Fibroblast of skin of scalp (primary cell): ENCODE measurements at regions not wholly inside any gene's neighbourhood (a gene's known extent, or its start where the extent isn't known, plus 50 kb on each side); places are given as distances from the start of the nearest gene placed in this dataset.

Experiments
- DNase-seq: peaks from one replicate; pipeline ENCODE4 v3.0.0-alpha.2; 2013

DNA sequence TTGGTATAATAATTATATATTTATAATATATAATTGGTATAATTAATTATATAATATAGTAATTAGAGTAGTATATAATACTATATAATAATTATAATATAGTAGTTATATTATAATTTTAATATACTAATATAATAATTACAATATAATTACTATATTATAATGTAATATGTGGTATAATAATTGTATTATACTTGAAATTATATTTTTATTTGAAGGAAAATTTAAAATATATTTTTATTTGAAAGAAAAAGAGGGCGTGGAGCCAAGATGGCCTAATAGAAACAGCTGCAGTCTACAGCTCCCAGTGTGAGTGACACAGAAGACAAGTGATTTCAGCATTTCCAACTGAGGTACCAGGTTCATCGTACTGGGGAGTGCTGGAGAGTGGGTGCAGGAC is 365.9 kb downstream of the MMUT start:
- no peak for DNase-seq

DNA sequence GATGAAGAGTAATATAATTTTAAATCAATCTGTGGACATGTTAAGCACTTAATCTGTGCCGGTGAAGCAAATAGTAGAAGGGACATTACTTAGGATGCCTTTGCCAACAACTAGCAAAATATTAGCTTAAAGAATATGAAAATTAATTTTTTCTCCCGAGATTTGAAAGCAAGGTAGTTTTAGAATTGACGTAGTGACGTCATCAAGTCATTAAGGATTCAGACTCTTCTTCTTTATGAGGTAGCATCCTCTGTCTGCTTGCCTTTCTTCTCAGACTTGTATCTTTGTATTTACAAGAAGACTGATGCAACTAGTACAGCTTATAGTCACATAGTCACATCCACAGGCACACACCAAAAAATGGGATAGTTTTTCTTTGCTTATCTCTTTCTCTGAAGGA is 374.4 kb downstream of the MMUT start:
- DNase-seq = no peak

DNA sequence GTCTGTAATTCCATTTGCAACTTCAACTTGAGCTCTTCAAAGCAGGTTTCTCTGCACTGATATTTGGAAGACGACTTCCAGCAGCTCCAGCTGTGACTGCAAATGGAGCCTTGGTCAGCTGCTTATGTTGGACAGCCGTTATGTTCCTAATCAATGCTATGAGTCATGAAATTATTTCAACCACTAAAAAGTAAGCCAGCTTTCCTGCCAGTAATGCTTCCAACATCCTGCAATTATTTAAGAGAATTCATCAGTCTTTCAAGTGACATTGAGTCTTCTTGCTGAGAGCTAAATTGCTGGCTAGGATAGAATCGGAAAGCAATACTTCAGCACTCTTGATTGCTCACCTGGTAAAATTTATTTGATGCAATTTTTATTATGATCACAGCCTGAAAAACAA is 375.7 kb downstream of the MMUT start:
- no peak for DNase-seq

DNA sequence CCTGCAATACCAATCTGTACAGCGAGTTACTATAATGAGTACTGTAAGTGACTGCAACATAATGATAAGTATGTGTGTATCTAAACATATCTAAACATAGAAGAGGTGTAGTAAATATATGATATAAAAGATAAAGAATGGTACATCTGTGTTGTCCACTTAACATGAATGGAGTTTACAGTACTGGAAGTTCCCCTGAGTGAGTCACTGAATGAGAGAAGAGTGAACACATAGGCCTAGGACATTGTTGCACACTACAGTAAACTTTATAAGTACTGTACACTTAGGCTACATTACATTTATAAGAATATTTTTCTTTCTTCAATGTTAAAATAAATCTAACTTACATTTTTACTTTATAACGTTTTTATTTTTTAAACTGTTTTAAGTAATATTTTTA is 380.4 kb downstream of the MMUT start:
- no peak for DNase-seq

DNA sequence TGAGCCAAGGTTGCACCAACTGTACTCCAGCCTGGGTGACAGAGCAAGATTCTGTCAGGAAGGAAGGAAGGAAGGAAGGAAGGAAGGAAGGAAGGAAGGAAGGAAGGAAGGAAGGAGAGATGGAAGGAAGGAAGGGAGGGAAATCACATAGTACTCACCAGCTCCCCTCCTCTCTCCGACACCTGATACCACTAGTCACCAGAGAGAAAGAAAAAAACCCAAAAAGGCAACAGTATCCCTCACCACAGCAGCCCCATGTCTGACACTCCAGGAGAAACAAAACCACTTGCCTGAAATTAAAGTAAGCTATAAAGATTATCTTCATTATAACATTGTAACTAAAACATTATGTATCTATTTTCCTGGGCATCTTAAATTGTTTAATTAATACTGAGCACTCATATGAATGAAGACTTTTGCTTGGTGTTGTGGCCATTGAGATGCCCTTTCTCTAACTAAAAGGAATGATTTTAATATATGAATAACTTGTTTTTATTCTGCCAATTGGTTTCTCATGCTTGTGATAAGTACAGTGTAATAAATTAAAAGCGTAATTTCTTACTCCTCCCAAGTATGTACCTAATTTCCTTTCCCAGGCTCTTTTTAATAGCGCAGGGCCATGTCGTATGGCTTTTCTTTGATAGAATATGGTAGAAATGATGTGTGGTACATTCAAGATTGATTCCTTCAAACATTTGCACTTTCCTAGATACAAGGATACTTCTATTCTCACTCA is 390.0 kb downstream of the MMUT start:
- DNase-seq = no peak

DNA sequence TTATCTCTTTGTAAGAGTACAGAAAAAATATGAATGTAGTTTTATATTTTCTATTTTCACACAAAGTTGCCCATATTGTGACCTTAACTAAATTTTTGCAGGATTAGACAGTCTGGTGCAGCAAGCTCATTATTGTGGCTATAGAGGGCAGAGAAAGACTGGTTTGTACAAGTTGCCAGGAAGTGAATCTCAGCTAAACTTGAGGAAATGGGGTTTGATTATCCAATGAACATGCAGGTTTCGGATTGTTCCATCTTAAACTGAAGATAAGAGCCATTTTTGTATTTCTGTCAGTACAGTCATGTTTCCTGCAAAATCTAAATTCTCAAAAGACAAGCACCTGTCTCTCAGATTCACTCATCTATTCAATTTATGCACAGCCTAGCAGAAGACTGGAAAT is 390.9 kb downstream of the MMUT start:
- DNase-seq = no peak

DNA sequence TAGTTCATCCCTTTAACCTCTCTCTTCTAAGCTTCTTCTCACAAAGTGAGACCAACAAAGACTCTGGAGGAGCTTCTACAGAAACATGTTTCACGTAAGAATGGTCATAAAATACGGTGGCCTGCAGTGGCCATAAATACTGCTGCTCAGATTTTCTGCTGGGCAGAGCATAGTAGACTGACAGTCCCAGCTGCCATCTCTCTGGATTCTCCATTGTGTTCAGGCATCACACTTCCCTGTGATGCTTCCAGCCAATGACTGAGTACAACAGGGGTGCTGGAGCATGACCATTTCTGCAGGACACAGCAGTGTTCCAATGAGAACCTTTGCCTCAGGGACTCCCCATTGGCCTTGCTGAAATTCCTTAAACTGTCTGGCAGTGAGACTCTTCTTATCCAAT is 392.6 kb downstream of the MMUT start:
- no peak for DNase-seq

DNA sequence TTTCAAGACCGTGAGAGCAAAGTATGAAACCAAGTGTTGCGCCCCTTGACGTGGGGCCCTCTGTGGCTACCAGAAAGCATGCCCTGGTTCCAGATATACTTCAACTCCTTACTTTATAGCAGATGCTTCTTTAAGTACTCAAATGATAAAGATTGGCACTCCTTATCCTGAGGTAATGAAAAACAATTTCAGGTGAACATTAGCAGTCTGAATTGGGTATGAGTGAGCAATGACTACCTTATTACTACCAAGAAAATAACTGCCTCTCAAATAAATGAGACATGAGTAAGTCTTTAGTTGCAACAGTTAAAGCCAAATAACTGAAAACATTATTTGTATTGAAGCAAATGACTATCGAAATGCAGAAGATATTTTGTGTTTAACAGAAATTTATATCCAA is 408.7 kb downstream of the MMUT start:
- DNase-seq = no peak

DNA sequence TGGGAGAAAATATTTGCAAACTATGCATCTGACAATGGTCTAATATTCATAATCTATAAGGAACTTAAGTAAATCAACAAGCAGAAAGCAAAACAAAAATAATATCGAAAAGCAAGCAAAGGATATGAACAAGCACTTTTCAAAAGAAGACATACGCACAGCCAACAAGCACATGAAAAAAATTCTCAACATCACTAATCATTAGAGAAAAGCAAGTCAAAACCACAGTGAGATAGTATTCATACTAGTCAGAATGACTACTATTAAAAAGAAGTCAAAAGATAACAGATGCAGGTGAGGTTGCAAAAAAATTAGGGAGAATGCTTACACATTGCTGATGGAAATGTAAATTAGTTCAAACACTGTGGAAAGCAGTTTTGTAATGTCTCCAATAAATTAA is 410.2 kb downstream of the MMUT start:
- no peak for DNase-seq

DNA sequence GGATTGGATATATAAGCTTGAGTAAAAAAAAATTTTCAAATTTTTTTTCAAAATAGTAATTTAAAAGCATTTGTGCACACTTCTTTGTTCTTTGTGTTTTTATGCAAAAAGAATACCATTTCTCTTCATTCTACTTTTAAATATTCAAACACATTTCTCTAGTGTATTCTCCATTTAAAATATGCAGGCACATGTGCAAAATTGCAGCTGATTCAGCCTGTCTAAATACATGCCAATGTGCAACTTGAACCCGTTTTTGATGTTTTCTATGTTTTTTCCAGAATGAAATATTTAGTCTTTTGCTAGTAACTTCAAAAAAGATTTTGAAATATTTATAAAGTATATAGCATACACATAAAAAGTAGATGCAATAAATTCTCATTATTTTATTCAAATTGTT is 411.8 kb downstream of the MMUT start:
- DNase-seq = no peak

DNA sequence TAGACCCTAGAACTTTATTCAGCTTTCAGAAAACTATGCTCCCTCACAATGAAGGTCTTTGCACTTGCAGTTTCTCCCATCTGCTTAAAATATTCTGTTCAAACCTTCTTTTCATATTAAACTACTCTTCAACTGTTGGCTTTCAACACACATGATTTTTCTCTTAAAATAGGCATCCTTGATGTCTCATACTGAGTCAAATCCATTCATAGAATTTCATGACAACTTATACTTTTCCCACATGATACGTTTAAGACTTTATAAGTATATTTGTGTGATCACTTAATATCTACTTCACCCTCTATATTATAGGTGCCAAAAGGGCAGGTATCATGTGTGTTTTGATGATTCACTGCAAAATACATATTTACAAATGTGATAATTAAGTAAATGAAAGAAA is 412.5 kb downstream of the MMUT start:
- no peak for DNase-seq

DNA sequence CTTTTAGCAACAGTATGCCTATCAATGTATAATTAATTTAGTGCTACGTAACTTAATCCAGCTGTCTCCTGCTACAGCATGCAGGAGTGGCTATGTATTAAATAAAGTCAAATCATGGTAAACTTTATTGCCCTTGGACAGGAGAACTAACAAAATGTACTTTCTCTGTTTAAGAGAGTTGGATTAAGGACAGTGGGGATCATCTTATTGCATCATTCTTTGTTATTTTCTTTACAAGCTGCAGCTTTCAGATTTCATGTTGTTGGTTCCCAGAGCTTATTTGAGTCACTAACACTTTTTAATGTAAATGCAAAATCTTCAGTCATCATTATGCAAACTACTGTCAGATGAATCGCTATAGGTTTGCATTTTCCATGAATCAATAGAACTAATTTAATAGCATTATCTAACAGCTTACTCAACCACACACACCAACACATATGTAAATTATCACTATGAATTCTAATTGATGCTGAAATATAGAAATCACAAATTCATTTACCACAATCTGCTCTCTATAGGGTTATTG is 424.7 kb downstream of the MMUT start:
- no peak for DNase-seq

DNA sequence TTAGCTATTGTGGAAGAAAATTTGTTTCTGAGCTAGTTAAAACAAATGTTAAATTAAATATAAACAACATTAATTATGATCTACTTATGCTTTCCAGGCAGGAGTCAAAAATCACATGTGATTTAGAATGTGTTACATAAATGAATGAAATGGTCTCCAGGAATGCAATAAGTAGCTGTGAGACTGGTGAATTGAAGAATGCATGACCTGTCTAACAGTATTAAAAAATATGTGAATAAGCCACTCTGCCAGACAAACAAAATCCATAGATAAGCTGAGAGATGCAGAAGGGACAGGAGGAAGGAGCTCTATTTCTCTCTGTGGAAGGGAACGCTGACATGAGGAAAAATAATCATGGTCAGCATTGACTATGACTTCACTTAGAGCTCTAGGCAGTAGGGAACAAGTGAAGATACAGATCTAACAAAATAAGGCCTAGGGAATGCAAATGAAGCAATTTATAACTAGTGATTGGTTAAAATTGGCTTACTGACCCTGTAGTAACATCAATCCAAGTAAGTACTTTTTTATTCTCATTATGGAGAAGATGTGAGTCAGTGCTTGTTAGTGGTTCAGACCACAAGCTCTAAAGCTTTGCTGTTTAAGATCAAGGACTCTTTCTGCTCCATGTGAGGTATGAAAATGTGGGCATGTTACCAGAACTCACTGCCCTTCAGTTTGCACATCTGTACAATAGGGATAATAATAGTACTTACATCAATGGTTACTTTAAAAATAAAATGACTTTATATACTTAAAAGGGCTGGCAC is 432.6 kb downstream of the MMUT start:
- DNase-seq = no peak

DNA sequence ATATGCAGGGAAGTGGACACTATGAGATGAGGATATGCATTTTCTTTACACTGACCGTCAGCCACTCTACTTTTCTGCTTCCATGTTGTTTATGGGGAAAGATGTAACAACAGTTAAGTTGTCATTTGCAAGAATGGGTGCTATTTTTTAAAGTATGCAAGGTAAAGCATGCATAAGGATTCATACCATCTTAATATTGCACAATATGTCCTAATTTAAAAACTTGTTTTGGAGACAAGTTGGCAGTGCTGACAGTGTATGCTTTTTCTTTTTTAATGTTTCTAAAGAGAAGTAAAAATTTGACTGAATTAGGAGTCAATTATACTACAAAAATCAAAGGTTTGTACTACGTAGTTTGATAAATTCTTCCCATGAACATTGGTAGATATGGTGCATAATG is 435.4 kb downstream of the MMUT start:
- no peak for DNase-seq

DNA sequence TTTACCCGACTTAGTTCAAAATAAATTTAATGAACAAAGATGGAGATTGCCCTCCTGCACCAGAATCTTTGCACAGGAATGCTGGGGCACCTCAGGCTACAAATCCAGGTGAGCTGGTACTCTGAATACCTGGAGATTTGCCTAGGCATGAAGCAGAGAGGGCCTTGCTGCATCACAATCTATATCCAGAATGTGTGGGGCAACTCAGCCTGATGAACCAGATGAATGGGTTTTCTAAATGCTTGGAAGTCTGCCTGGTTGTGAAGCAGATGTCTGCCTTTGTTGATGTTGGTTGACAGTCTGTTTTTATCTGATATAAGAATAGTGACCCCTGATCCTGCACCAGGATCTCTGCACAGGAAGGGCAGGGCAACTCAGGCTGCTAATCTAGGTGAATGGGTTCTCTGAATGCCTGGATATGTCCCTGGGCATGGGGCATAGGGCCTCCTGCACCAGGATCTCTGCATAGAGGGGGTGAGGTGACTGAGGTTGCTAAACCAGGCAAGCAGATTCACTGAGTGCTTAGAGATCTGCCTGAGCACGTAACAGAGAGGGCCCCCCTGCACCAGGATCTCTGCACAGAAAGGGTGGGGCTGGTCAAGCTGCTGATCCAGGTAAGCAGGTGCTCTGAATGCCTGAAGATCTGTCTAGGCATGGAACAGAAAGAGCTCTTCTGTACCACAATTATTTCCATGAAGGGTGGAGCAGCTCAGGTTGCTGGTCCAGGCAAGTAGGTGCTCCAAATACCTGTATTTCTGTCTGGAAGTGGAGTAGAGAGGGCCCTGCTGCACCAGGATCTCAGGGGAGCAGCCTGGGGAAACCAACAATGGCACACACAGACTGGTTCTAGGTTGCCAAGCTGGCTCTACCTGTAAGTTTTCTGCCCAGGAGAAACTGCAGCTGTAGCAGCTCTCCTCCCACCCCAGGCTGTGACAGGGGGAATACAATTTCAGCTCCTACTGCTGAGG is 437.5 kb downstream of the MMUT start:
- DNase-seq = no peak

DNA sequence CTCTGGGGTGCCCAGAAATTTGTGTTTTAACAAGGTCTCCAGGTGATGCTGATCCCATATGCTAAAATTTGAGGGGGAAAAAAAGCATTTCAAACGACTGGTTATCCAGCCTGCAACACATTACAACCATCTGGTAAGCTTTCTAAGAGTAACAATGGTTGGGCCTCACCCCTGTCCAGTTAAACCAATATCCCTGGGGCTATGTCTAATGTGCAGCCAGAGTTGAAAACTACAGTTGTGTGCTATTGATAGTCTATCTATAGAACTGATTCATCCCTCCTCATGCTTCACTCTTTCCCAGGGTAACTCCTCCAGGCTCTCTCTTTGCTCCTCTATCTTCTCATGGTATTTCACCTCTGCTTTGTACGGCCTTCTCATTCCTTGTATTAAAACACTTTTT is 458.3 kb downstream of the MMUT start:
- no peak for DNase-seq

DNA sequence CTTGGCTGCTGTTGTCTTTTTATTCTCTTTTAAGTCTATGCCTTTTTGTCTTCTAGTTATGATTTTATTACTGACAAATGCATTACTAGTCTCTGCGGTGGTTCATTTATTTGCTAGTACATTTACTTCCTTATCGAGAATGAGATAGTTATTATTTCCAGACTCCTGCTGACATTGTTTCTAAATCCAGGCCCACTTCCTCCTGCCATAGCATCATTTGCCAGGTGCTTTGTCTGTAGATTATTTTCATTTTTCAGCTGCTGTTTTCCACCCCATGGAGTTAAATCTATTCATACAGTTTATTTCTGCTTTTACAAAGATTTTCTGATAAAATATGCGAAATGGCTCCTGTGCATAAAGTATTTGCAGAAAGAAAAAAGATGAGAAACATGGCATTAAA is 459.7 kb downstream of the MMUT start:
- no peak for DNase-seq

DNA sequence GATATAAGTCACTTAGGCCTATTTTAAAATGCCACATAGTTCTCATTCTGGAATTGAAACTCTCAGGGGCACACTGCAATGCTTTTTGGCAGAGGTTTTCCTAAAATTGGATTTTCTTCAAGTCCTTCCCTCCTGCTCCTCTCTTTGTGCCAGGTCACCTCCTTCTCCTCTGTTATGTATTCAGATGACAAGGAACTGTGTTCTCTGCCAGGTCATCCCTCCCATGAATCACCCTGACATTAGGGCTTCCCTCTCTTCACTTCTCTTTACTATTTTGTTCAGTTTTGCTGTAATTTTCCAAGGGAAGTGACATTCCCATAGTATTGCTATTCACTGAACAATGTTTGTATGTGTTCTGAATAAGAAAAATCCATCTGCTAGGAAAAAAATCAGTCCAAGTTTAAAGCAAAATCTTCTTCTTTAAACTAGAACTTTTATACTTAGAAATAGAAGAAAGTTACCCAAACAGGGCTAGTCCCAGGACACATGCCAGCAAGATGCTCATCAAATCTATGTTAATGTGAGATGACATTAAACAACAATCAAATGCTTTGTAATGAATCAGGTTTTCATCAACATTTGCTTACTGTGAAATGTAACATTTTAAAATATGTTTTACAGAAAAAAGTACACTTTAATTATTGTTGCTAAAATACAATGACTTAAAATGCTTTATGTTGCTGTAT is 461.1 kb downstream of the MMUT start:
- DNase-seq = no peak

DNA sequence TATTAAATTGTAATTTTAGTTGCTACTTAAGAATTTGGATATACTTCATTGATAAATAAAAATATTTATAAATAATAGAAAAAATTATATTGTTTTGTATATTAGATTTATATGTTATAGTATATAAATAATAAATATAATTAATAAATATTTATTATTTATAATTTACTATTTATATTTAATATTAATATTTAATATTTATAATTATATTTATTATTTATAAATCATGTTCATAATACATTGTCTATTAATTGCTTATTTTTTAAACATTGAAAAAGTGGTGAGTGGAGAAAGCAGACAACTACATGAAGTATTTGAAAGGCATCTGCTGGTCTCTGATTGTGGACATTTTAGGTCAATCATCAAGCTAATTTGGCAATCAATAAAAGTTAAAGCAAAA is 464.5 kb downstream of the MMUT start:
- no peak for DNase-seq

DNA sequence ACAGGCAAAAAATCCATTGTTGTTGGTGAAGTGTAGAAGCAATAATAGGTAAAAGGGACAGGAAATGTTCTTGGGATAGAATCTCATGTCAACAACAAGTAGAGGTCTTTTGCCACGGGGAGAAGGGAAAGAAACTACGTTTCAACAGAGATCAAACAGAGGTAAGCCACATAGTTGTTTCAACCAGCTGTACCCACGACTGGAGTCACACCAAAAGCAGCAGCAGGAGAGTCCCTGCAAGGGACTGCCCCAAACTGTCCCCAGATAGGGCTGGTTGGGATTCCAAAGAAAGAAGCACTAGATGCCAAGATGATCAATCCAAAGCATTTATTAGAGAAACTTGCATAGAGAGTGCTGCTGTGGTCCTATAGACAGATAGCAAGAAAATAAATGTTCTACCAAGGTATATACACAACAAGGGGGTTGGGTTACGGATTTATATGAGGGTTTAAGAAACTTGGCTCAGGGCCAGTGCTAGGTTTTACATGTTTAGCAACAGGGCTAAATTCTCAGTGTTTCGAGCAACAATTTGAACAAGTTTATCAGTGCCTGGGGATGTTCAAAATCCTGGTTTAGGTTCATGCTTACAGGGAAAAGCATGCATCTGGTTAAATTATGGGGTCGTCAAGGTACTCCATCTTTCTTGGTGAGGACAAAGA is 466.5 kb downstream of the MMUT start:
- no peak for DNase-seq

DNA sequence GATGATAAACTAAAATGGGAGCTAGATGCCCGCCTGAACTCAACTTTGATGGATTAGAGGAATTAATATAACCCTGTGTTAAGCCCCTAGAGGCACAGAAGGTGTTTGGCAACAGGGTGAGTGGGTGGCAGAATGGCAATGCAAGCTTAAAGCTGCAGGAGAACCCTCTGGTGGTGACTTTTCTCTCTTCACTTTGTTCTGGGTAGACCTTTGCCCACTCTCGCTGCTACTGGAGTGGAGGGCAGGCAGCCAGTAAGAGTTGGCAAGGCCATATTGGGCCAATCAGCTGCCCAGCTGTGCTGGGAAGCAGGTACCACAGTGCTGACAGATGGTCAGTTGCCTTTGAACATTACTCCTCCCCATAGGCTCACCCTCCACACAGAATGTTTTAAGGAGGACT is 468.2 kb downstream of the MMUT start:
- no peak for DNase-seq

DNA sequence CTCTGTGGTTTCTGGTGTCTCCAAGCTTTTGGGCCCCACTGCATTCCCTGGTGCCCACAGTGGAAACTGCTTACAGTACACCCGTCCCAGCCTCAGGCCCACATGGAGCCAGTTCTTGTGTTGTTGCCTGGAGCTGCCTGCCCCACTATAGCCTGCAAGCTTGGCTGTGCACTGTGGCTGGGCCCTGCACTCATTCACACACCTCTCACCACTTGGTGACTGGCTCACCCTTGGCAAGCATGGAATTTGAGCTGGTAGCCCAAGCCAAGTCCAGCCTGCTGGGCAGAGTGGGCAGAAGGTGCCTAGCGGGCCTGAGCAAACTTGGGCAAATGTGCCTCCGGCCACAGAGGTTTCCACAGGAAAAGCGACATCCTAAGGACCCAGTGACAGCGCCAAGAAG is 472.3 kb downstream of the MMUT start:
- no peak for DNase-seq
